HL-60 (cell line): ENCODE measurements at regions not wholly inside any gene's neighbourhood (a gene's known extent, or its start where the extent isn't known, plus 50 kb on each side); places are given as distances from the start of the nearest gene placed in this dataset.

ENCODE experiments used
- CTCF ChIP-seq: IDR thresholded peaks from one replicate; pipeline ENCODE4 v1.5.1; 2011; ENCODE audit warnings: low read length, control low read depth, inconsistent platforms; ENCODE audit not compliant: insufficient read depth
- GABPA ChIP-seq: IDR thresholded peaks from 2 replicates; pipeline ENCODE4 v1.6.1; 2012; ENCODE audit warnings: low read depth
- POLR2AphosphoS5 ChIP-seq: IDR thresholded peaks from 2 replicates; pipeline ENCODE4 v1.6.1; 2012; ENCODE audit warnings: low read depth

- TF ChIP-seq CTCF (no peak), POLR2AphosphoS5 (no peak), GABPA (no peak)
Observed at GRCh38 chr13:109857325-109857724, 70.9 kb upstream of the IRS2 start.
